NCI-H2081 (cell line): ENCODE measurements at regions not wholly inside any gene's neighbourhood (a gene's known extent, or its start where the extent isn't known, plus 50 kb on each side); places are given as distances from the start of the nearest gene placed in this dataset.
A peak's percentile ranks its signal among the peaks of the same experiment; 100 is the strongest.

Experiments used
- DNase-seq, 2 experiments: peaks; one replicate each; lab custom pipeline; 2025; lab: John Stamatoyannopoulos, UW

- peak; percentile 30 to 62 for DNase-seq
Measured at GRCh38 chrX:45295259-45295986, 94.7 kb upstream of the DIPK2B start.

- no peak for DNase-seq
Measured at GRCh38 chrX:45274576-45274975, 73.9 kb upstream of the DIPK2B start.

GRCh38 chrX:45267007-45267406 lies 66.3 kb upstream of the DIPK2B start:
- peak in 1 of 2 experiments; percentile 2 for DNase-seq

GRCh38 chrX:45266456-45266855 lies 65.8 kb upstream of the DIPK2B start:
- no peak for DNase-seq

GRCh38 chrX:45264865-45265264 lies 64.2 kb upstream of the DIPK2B start:
- no peak for DNase-seq

GRCh38 chrX:45261471-45261870 lies 60.8 kb upstream of the DIPK2B start:
- DNase-seq, result no peak

- no peak for DNase-seq
Measured at GRCh38 chrX:45261005-45261404, 60.3 kb upstream of the DIPK2B start.

- no peak for DNase-seq
Measured at GRCh38 chrX:45258731-45259402, 58.2 kb upstream of the DIPK2B start.
